Heart left ventricle (tissue), 16 donors: ENCODE measurements at regions not wholly inside any gene's neighbourhood (a gene's known extent, or its start where the extent isn't known, plus 50 kb on each side); places are given as distances from the start of the nearest gene placed in this dataset.

Experiments
- ATAC-seq, 4 donors: fragments of 200-7000 bp; cut with Tn5 transposase; one replicate each; pipeline ENCODE4 v1.9.1; 2020 to 2022; ENCODE audit warnings: moderate library complexity in 4 of 4, mild to moderate bottlenecking in 3 of 4, moderate number of reproducible peaks in 1 of 4
- DNase-seq, 5 donors: peaks; one replicate each; pipeline ENCODE4 v3.0.0-alpha.2; 2020
- H3K27ac ChIP-seq, 12 donors: fragments of 200-600 bp; sonication (generic) in 4 of 12; one replicate each; pipeline versions ENCODE4 v1.5.0 to v1.8.0; 2016 to 2022; ENCODE audit warnings: mild to moderate bottlenecking in 2 of 12
- H3K27me3 ChIP-seq, 9 donors: fragments of 200-600 bp; sonication (generic) in 2 of 9; one replicate each; pipeline versions ENCODE4 v1.5.1 to v1.8.0; 2016 to 2022; ENCODE audit warnings: mild to moderate bottlenecking in 3 of 9
- H3K36me3 ChIP-seq, 9 donors: fragments of 200-600 bp; sonication (generic) in 2 of 9; one replicate each; pipeline versions ENCODE4 v1.5.0 to v1.8.0; 2018 to 2022; ENCODE audit warnings: mild to moderate bottlenecking in 2 of 9
- H3K4me1 ChIP-seq, 12 donors: fragments of 200-600 bp; sonication (generic) in 4 of 12; one replicate each; pipeline versions ENCODE4 v1.5.0 to v1.8.0; 2016 to 2022; ENCODE audit warnings: mild to moderate bottlenecking in 3 of 12
- H3K4me3 ChIP-seq, 12 donors: fragments of 200-600 bp; sonication (generic) in 4 of 12; one replicate each; pipeline versions ENCODE4 v1.5.0 to v1.8.0; 2017 to 2022; ENCODE audit warnings: mild to moderate bottlenecking in 9 of 12, moderate library complexity in 4 of 12
- H3K9me3 ChIP-seq, 12 donors: fragments of 200-600 bp; sonication (generic) in 4 of 12; one replicate each; pipeline versions ENCODE4 v1.5.0 to v1.8.0; 2016 to 2022; ENCODE audit warnings: mild to moderate bottlenecking in 1 of 12
- POLR2A ChIP-seq, 2 donors: fragments of 450-650 bp; IDR thresholded peaks; one replicate each; pipeline ENCODE4 v1.6.1; 2017; ENCODE audit warnings: antibody characterized with exemption in 2 of 2, mild to moderate bottlenecking in 2 of 2, moderate library complexity in 2 of 2
- WGBS, 4 donors: extraction: QIAGEN DNeasy Blood & Tissue Kit in 2 of 4; methylation state at CpG; one replicate each; pipeline versions ENCODE4 v1.1.5 to v1.1.7; 2013 to 2018; 5-methylcytosine and 5-hydroxymethylcytosine counted together
- intact Hi-C, 10 donors: fragments of 100-400 bp; cut with DNase I; formaldehyde crosslinking; loops; one replicate each; pipeline versions ENCODE4 v1.11.1 to v1.14.2; 2022
- TF ChIP-seq, protein P1 (sequence below), 12 donors: fragments of 200-600 bp; sonication (generic) in 4 of 12; IDR thresholded peaks; one replicate each; pipeline versions ENCODE4 v1.5.0 to v1.8.0; 2018 to 2022; ENCODE audit warnings: antibody characterized with exemption in 12 of 12, mild to moderate bottlenecking in 5 of 12
- donor health status: ischemic (EF 13 %, LVEDD 7.1; RV severe dilation, severe dysfunction).
- donor health status: healthy with polysubstance abuse.
- donor health status: DM: no; HTN: yes; CAD: no.
- donor health status: DM: no; HTN: no; CAD: no.
- donor health status: ischemic (EF 25% LVEDD 6.9; RV normal size, moderate dysfunction).
- donor health status: ischemic (EF 25% LVEDD 5.7; RV mildly dilated, moderate dysfunction).
- donor health status: healthy.
- donor health status: DM: yes; HTN: yes; CAD: no.
- donor health status: ischemic (EF 35%, LVEDD 5.7; RV mildly dilated, moderate dysfunction).
- donor health status: nonischemic (EF 11% LVEDD 7.7; RV severe dilation, severe dysfunction).
- donor health status: DM: yes; HTN: yes; CAD: no.
- donor health status: PGD.
- donor health status: ischemic (EF 29% LVEDD 5.4; RV normal size, mild dysfunction).
- donor health status: nonischemic (EF 23%, LVEDD 6.1; RV moderate dilation, normal function).

DNA sequence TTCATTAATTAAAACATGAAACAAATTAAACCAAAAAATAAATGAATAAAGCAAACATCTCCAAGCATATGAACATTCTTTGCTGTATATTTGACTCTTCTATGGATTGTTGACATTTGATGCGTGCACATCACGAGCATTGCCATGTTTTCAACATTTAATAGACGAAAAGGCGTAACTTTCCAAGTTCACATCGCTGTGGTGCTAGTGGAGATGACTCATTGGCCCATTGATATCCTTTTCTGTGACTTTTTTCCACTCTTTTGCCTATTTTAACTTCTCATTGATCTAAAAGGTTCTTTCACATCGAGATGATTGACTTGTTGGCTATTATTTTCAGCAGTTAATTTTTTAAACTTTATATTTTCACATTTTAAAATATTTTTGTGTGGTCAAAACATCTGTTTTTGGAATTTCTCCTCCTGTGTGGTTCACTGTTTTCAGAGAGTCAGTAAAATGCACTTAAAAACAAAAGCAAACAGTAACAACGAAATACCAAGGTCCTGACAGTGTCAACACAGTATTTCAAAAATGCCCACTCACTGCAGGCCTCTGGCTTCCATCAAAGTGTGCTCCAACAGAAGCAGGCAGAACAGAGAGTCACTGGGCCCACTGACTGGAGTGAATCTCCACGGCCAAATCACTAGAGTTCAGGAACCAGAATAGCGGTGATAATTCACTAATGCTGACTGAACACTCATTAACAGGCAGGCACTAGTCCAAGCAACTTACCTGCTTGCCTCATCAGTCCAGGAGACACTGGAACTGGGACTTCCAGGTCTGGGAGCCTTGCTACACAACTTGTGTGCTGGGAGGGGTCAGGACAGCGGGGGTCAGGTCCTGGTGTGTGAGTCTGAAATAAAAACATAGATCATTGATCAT, 372.2 kb upstream of the SMIM21 start:
- no peak for DNase-seq
- H3K27ac ChIP-seq = peak overlapping the region in 1 of 12 donors; percentile 30
- no peak overlapping the region for H3K4me3 ChIP-seq
- H3K27me3 ChIP-seq = peaks cover 0 to 3% (median 0%) of the 10 kb centered on the region in 9 donors
- WGBS, 4 donors = 72 to 81% (median 74%) methylated on average over 10 of the region's 10 CpGs
- TF ChIP-seq POLR2A (IDR thresholded peaks at IDR 0.05) = no peak
- TF ChIP-seq, protein P1, sequence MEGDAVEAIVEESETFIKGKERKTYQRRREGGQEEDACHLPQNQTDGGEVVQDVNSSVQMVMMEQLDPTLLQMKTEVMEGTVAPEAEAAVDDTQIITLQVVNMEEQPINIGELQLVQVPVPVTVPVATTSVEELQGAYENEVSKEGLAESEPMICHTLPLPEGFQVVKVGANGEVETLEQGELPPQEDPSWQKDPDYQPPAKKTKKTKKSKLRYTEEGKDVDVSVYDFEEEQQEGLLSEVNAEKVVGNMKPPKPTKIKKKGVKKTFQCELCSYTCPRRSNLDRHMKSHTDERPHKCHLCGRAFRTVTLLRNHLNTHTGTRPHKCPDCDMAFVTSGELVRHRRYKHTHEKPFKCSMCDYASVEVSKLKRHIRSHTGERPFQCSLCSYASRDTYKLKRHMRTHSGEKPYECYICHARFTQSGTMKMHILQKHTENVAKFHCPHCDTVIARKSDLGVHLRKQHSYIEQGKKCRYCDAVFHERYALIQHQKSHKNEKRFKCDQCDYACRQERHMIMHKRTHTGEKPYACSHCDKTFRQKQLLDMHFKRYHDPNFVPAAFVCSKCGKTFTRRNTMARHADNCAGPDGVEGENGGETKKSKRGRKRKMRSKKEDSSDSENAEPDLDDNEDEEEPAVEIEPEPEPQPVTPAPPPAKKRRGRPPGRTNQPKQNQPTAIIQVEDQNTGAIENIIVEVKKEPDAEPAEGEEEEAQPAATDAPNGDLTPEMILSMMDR (IDR thresholded peaks at IDR 0.05) = no peak
- no peak for ATAC-seq
- no peaks in the 10 kb centered on the region for H3K4me1 ChIP-seq
- H3K9me3 ChIP-seq = peaks cover 0 to 5% (median 0%) of the 10 kb centered on the region in 12 donors
- no peaks in the 10 kb centered on the region for H3K36me3 ChIP-seq
- intact Hi-C loops = no loop called here

DNA sequence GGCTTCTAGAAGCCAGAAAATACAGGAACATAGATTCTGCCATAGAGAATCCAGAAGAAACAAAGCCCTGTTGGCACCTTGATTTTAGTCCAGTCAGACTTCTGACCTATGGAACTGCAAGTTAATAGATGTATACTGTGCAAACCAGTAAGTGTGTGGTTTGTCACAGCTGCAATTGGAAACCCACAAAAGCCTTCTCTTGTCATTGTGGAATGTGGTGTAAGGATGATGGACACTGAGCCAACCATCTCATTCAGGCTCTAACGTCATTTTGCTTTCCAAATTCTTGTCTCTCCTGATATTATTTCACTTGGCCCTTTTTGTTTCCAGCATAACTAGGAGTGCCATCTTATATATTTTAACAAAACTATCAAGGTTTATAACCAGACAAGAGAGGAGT, 369.5 kb upstream of the SMIM21 start:
- Histone ChIP-seq H3K27me3 (peaks cover 0 to 3% (median 0%) of the 10 kb centered on the region in 9 donors), H3K9me3 (peaks cover 0 to 13% (median 7%) of the 10 kb centered on the region in 12 donors), H3K27ac (no peak overlapping the region), H3K4me3 (no peak overlapping the region), H3K36me3 (no peaks in the 10 kb centered on the region), H3K4me1 (no peaks in the 10 kb centered on the region)
- intact Hi-C loops = no loop called here
- no peak for DNase-seq
- ATAC-seq = no peak
- WGBS, 4 donors = 62 to 77% (median 71%) methylated on average over 1 of the region's 1 CpG
- TF ChIP-seq, protein P1 (IDR thresholded peaks at IDR 0.05) = no peak
- TF ChIP-seq POLR2A (IDR thresholded peaks at IDR 0.05) = no peak

DNA sequence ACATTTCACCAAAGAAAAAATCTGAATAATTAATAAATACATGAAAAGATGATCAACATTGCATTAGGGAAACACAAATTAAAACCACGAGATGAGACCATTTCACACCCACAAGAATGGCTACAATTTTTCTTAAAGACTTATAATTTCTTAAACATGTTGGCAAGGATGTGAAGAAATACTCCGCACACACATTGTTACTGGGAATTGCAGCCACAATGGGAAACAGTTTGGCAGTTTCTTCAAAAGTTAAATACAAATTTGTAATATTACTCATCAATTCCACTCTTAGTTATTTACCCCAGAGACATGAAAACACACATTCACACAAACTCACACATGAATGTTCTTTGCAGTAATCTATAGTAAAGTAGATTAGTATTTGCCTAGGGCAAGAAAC, 363.3 kb upstream of the SMIM21 start:
- TF ChIP-seq POLR2A (IDR thresholded peaks at IDR 0.05) = no peak
- TF ChIP-seq, protein P1 (IDR thresholded peaks at IDR 0.05) = no peak
- Histone ChIP-seq H3K9me3 (peaks cover 0 to 13% (median 6%) of the 10 kb centered on the region in 12 donors), H3K36me3 (no peaks in the 10 kb centered on the region), H3K27me3 (peaks cover 0 to 10% (median 0%) of the 10 kb centered on the region in 9 donors), H3K27ac (no peak overlapping the region), H3K4me3 (no peak overlapping the region), H3K4me1 (no peaks in the 10 kb centered on the region)
- WGBS, 4 donors = 67 to 76% (median 71%) methylated on average over 2 of the region's 2 CpGs
- no peak for ATAC-seq
- intact Hi-C loops = no loop called here
- no peak for DNase-seq

DNA sequence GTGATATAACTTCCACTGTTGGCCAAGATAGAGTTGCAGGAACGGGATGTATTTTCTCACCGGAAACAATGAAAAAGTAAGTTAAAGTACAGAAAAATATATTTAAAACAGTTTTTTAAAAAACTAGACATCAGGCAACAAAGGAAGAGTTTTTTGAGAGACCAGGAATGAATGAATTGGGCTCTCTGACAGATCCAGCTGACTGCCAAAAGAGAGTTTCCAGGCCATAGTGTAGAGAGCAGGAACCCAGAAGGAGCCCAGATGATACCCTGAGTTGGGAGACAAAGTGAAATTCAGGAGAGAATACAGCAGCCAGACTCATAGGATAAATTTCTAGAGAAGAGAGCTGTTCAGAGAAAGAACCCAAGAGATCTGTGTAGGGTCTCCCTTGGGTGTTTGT, 362.6 kb upstream of the SMIM21 start:
- Histone ChIP-seq H3K27me3 (peaks cover 0 to 12% (median 0%) of the 10 kb centered on the region in 9 donors), H3K4me3 (no peak overlapping the region), H3K36me3 (no peaks in the 10 kb centered on the region), H3K27ac (no peak overlapping the region), H3K9me3 (peaks cover 0 to 13% (median 4%) of the 10 kb centered on the region in 12 donors), H3K4me1 (no peaks in the 10 kb centered on the region)
- intact Hi-C loops = no loop called here
- DNase-seq = no peak
- WGBS, 4 donors = 78 to 87% (median 79%) methylated on average over 2 of the region's 2 CpGs
- ATAC-seq = no peak
- TF ChIP-seq, protein P1 (IDR thresholded peaks at IDR 0.05) = no peak
- no peak for TF ChIP-seq POLR2A (IDR thresholded peaks at IDR 0.05)
